GM19351 (cell line): ENCODE measurements at regions not wholly inside any gene's neighbourhood (a gene's known extent, or its start where the extent isn't known, plus 50 kb on each side); places are given as distances from the start of the nearest gene placed in this dataset.

Source experiments
- ATAC-seq: cut with Tn5 transposase; IDR thresholded peaks from one replicate; pipeline ENCODE4 v1.9.1; 2021; ENCODE audit warnings: mild to moderate bottlenecking, moderate library complexity; ENCODE audit not compliant: unreplicated experiment

- ATAC-seq, result no peak
These were observed 142.9 kb downstream of the OLFM1 start for GRCh38 chr9:135230386-135230765.

GRCh38 chr9:135230817-135231520 is 143.5 kb downstream of the OLFM1 start:
- ATAC-seq, result no peak

GRCh38 chr9:135239100-135239768 is 151.8 kb downstream of the OLFM1 start:
- no peak for ATAC-seq

GRCh38 chr9:135239769-135240141 is 152.3 kb downstream of the OLFM1 start:
- no peak for ATAC-seq

- no peak for ATAC-seq
These were observed 152.8 kb downstream of the OLFM1 start for GRCh38 chr9:135240222-135240621.

GRCh38 chr9:135240871-135241311 is 153.4 kb downstream of the OLFM1 start:
- no peak for ATAC-seq

GRCh38 chr9:135241381-135242048 is 154.0 kb downstream of the OLFM1 start:
- ATAC-seq, result no peak

GRCh38 chr9:135242049-135242396 is 154.6 kb downstream of the OLFM1 start:
- no peak for ATAC-seq

- ATAC-seq, result no peak
These were observed 154.9 kb downstream of the OLFM1 start for GRCh38 chr9:135242406-135242805.

- no peak for ATAC-seq
These were observed 156.0 kb downstream of the OLFM1 start for GRCh38 chr9:135243201-135244190.

- no peak for ATAC-seq
These were observed 157.1 kb downstream of the OLFM1 start for GRCh38 chr9:135244271-135245221.

GRCh38 chr9:135245482-135246247 is 158.2 kb downstream of the OLFM1 start:
- no peak for ATAC-seq

GRCh38 chr9:135246248-135247205 is 159.1 kb downstream of the OLFM1 start:
- no peak for ATAC-seq

- ATAC-seq, result no peak
These were observed 159.9 kb downstream of the OLFM1 start for GRCh38 chr9:135247227-135247930.

GRCh38 chr9:135248111-135248510 is 160.6 kb downstream of the OLFM1 start:
- no peak for ATAC-seq

- ATAC-seq, result no peak
These were observed 161.3 kb downstream of the OLFM1 start for GRCh38 chr9:135248721-135249120.

GRCh38 chr9:135249191-135249590 is 161.7 kb downstream of the OLFM1 start:
- ATAC-seq, result no peak
